B cell (primary cell): ENCODE measurements at regions not wholly inside any gene's neighbourhood (a gene's known extent, or its start where the extent isn't known, plus 50 kb on each side); places are given as distances from the start of the nearest gene placed in this dataset.

Experiments used
- CTCF ChIP-seq: fragments of 200-600 bp; IDR thresholded peaks from one replicate; pipeline ENCODE4 v1.8.0; 2022; ENCODE audit warnings: antibody characterized with exemption, mild to moderate bottlenecking
- EZH2 ChIP-seq: IDR thresholded peaks from 2 replicates; pipeline ENCODE4 v1.6.1; 2012; ENCODE audit warnings: borderline replicate concordance, low read depth, mild to moderate bottlenecking, moderate library complexity, low read length; ENCODE audit not compliant: insufficient read depth, poor library complexity, severe bottlenecking

GRCh38 chr2:220422676-220423075 is 795.2 kb downstream of the SLC4A3 start:
- TF ChIP-seq CTCF, result no peak
- TF ChIP-seq EZH2, result no peak
